BJ (cell line): ENCODE measurements at regions not wholly inside any gene's neighbourhood (a gene's known extent, or its start where the extent isn't known, plus 50 kb on each side); places are given as distances from the start of the nearest gene placed in this dataset.
"Not testable (repeated sequence)": the region's sequence is repeated elsewhere in the genome, so short reads cannot be mapped to it uniquely, and the experiment has no call there.

ENCODE experiments used
- CTCF ChIA-PET: fragments of 350-600 bp; formaldehyde crosslinking; extraction: SDS; loops from one replicate; lab custom pipeline; 2021; ENCODE audit warnings: antibody characterized with exemption, inconsistent platforms; lab: Yijun Ruan, JAX
- POLR2A ChIA-PET: fragments of 300-600 bp; sonication (Branson Sonifier 250); formaldehyde crosslinking; extraction: SDS; loops from one replicate; lab custom pipeline; 2021; ENCODE audit warnings: antibody characterized with exemption; lab: Charles Lee
- DNase-seq: peaks from one replicate; pipeline ENCODE4 v3.0.0-alpha.2; 2011; ENCODE audit warnings: low read depth
- H3K27me3 ChIP-seq: 2 replicates; pipeline ENCODE4 v1.6.0; 2011; ENCODE audit warnings: low read length; ENCODE audit not compliant: control insufficient read depth, insufficient read depth
- H3K36me3 ChIP-seq: 2 replicates; pipeline ENCODE4 v1.5.1; 2011; ENCODE audit warnings: low read length; ENCODE audit not compliant: control insufficient read depth, insufficient read depth
- H3K4me3 ChIP-seq: 2 replicates; pipeline ENCODE4 v1.5.1; 2011; ENCODE audit warnings: low read depth, mild to moderate bottlenecking, control low read depth, low read length
- CTCF ChIP-seq: IDR thresholded peaks from 2 replicates; pipeline ENCODE4 v1.5.1; 2011; ENCODE audit warnings: low read depth, mild to moderate bottlenecking, control low read depth, inconsistent platforms, low read length, moderate library complexity; ENCODE audit not compliant: insufficient read depth

GRCh38 chr1:219708919-219709543 is 96.1 kb upstream of the ZC3H11B start:
- Histone ChIP-seq H3K4me3 (no peak overlapping the region), H3K36me3 (no peaks in the 10 kb centered on the region), H3K27me3 (no peaks in the 10 kb centered on the region; the same call in 1 of the 2 replicates)
- CTCF ChIA-PET = no interaction called here
- no peak for TF ChIP-seq CTCF
- POLR2A ChIA-PET = no interaction called here
- DNase-seq = no peak

DNA sequence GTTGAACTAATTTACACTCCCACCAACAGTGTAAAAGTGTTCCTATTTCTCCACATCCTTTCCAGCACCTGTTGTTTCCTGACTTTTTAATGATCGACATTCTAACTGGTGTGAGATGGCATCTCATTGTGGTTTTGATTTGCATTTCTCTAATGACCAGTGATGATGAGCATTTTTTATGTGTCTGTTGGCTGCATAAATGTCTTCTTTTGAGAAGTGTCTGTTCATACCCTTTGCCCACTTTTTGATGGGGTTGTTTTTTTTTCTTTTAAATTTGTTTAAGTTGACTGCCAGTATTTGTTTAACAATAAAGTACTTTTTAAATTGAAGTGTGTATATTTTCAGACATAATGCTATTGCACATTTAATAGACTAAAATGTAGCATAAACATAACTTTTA is 95.0 kb upstream of the ZC3H11B start:
- DNase-seq, H3K27me3 ChIP-seq, H3K36me3 ChIP-seq, POLR2A ChIA-PET, H3K4me3 ChIP-seq, CTCF ChIA-PET: not testable (repeated sequence)

DNA sequence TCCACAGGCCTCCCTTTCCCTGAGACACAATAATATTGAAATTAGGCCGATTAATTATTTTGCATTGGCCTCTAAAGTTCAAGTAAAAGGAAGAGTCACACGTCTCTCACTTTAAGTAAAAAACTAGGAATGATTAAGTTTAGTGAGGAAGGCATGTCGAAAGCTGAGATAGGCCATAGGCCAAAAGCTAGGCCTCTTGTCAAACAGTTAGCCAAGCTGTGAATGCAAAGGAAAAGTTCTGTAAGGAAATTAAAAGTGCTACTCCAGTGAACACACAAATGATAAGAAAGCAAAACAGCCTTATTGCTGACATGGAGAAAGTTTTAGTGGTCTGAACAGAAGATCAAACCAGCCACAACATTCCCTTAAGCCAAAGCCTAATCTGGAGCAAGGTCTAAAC is 91.4 kb upstream of the ZC3H11B start:
- POLR2A ChIA-PET, H3K27me3 ChIP-seq, DNase-seq, H3K36me3 ChIP-seq, H3K4me3 ChIP-seq, CTCF ChIA-PET: not testable (repeated sequence)

- POLR2A ChIA-PET = interaction anchor here (0.6 kb wide), 1 partner anchor 39 kb away, joined by 7 read pairs; no protein-coding TSS in a partner anchor
- Histone ChIP-seq H3K4me3 (no peak overlapping the region), H3K36me3 (no peaks in the 10 kb centered on the region), H3K27me3 (no peaks in the 10 kb centered on the region)
- TF ChIP-seq CTCF = no peak
- CTCF ChIA-PET = interaction anchor here (0.9 kb wide), 1 partner anchor 40 kb away, joined by 3 read pairs; no protein-coding TSS in a partner anchor
- DNase-seq = no peak
Measured at GRCh38 chr1:219703368-219703639, 90.4 kb upstream of the ZC3H11B start.

GRCh38 chr1:219701476-219701875 is 88.6 kb upstream of the ZC3H11B start:
- ChIA-PET POLR2A (no interaction called here), CTCF (no interaction called here)
- no peak for DNase-seq

GRCh38 chr1:219699870-219700269 is 87.0 kb upstream of the ZC3H11B start:
- TF ChIP-seq CTCF = no peak
- ChIA-PET CTCF (no interaction called here), POLR2A (no interaction called here)
- Histone ChIP-seq H3K27me3 (no peaks in the 10 kb centered on the region), H3K4me3 (no peak overlapping the region), H3K36me3 (no peaks in the 10 kb centered on the region)
- no peak for DNase-seq

More at GRCh38 chr1:219701476-219701875, 88.6 kb upstream of the ZC3H11B start:
- no peaks in the 10 kb centered on the region for H3K36me3 ChIP-seq
- no peaks in the 10 kb centered on the region for H3K27me3 ChIP-seq
- no peak overlapping the region for H3K4me3 ChIP-seq
- TF ChIP-seq CTCF = no peak
